HG03342 (cell line): ENCODE measurements at regions not wholly inside any gene's neighbourhood (a gene's known extent, or its start where the extent isn't known, plus 50 kb on each side); places are given as distances from the start of the nearest gene placed in this dataset.

ENCODE experiments used
- ATAC-seq: cut with Tn5 transposase; IDR thresholded peaks from one replicate; pipeline ENCODE4 v1.9.1; 2021; ENCODE audit warnings: mild to moderate bottlenecking, moderate library complexity; ENCODE audit not compliant: unreplicated experiment

DNA sequence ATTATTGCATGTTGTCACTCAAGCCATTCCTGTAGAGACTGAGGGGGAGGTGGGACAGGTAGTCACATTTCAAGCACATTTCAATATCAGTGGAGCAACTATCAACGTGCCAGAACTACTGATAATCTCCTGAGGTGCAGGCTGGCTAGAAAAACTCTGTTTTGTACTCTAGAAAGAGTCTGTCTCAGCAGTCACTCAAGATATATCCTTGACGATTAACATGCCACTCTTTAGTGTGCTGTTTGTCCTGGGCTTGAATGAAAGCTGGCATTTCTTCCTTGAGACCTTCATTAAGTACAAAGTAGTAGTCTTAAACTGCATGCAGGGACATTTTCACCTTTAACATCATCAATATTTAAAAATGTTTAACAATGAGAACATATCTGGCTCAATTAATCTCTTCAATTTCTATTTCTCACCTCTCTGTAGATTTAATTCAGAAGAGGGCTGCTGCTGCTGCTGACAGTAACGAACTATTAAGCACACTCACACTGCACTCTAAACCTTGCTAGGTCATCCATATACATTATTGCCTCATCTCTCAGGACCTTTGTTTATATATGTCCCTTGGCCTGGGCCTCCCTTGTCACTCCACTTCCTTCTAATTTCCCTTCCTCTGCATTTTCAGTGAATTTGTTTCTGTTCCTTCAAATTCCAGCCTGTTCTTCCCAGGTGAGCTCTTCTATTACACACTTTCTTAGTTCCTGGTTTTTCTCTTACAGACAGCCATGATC, 412.0 kb downstream of the HAPSTR1 start:
- no peak for ATAC-seq

GRCh38 chr16:9508328-9508936, 417.0 kb downstream of the HAPSTR1 start:
- ATAC-seq, result no peak

DNA sequence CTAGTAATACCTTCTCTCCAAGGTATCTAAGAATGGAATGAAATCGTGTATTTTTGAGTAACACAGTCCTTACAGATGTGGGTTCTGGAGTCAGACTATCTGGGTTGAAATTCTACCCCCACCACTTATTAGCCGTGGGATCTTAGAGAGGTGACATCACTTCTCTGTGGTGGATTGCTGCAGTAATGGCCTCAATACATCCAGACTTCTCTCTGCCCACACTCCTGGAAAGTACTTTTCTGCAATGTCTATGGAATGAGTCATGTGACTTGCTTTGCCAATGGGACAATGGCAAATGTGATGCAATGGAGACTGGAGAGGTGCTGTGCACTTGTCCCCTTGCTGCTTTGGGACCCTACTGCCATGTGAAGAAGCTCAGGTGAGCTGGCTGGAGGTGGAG, 418.2 kb downstream of the HAPSTR1 start:
- no peak for ATAC-seq

DNA sequence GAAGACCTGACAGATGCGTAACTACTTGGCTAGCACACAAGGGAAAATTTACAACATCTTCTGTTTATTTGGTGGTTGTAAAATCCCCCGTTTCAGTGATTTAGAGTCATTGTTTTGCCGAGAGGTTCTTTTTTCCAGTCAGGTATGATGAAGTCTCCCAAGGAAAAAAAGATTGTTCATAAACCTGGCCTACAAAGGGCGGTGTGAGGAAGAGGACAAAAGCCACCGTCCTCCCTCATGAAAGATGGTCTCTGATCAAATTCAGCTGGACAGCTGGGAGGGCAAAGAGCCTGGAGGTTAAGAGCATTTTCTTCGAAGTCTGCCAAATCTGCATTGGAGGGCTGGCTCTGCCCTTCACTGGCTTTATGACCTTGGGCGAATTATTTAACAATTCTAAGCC, 419.9 kb downstream of the HAPSTR1 start:
- ATAC-seq, result no peak

- no peak for ATAC-seq
Measured at GRCh38 chr16:9516444-9516843, 425.0 kb downstream of the HAPSTR1 start.

- ATAC-seq, result no peak
Measured at GRCh38 chr16:9518051-9518450, 426.6 kb downstream of the HAPSTR1 start.

GRCh38 chr16:9518581-9518980, 427.1 kb downstream of the HAPSTR1 start:
- ATAC-seq, result no peak

GRCh38 chr16:9521749-9522370, 430.4 kb downstream of the HAPSTR1 start:
- no peak for ATAC-seq

- no peak for ATAC-seq
Measured at GRCh38 chr16:9522614-9523013, 431.2 kb downstream of the HAPSTR1 start.

- ATAC-seq, result no peak
Measured at GRCh38 chr16:9523994-9524393, 432.6 kb downstream of the HAPSTR1 start.

DNA sequence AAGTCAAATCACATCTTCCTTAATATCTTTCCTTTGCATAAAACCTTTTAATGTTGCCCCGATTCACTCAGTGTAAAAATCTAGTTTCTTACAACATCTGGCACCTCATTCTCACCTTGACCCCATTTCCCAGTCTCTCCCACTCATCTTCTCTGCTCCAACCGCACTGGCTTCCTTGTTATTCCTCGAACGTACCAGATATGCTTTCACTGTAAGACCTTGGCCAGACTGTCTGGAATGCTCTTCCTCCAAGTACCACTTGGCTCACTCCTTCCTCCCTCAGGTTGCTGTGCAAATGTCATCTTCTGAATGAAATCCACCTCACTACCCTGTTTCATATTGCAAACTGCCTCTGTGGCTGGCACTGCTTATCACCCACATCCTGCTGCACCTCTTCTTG, 433.6 kb downstream of the HAPSTR1 start:
- no peak for ATAC-seq

DNA sequence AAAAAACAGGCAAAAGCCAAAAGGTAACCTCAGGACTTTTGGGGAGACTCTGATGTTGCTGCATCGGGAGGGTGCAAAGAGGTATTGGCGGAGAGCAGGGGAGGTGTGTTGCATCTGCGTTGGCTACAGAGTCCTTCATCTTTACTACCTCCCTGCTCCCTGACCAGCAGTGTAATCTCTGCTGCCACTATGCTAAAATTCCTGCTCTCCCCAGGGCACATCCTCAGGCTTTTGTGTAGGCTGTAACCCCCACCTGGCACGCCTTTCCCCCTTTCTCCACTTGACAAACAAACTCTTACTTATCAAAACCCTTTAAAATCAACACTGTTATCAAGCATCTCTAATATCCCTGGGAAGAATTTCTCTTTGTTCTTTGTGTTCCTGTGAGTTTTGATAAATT, 435.3 kb downstream of the HAPSTR1 start:
- ATAC-seq, result no peak

GRCh38 chr16:9527976-9528375, 436.5 kb downstream of the HAPSTR1 start:
- ATAC-seq, result no peak

GRCh38 chr16:9528511-9529079, 437.2 kb downstream of the HAPSTR1 start:
- ATAC-seq, result no peak

GRCh38 chr16:9533042-9533441, 441.6 kb downstream of the HAPSTR1 start:
- ATAC-seq, result no peak

GRCh38 chr16:9534759-9535158, 443.3 kb downstream of the HAPSTR1 start:
- no peak for ATAC-seq

DNA sequence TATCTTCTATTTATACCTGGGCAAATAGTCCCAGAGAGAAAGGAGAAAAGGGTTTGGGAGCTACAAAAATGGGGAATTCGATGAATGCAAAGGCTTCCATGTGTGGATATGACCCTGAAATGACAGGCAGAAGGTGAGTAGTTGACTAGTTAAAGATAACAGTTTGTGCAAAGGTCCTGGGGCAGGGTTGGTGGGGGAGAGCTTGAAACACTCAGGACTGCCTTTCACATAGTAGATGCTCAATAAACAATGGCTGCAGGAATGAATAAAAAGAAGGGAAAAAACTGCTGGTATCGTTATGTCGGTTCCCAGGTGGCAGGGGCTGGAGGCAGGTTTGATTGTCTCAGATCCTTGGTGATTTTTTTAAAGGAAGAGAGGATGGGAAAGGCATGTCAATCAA, 445.5 kb downstream of the HAPSTR1 start:
- ATAC-seq, result no peak

DNA sequence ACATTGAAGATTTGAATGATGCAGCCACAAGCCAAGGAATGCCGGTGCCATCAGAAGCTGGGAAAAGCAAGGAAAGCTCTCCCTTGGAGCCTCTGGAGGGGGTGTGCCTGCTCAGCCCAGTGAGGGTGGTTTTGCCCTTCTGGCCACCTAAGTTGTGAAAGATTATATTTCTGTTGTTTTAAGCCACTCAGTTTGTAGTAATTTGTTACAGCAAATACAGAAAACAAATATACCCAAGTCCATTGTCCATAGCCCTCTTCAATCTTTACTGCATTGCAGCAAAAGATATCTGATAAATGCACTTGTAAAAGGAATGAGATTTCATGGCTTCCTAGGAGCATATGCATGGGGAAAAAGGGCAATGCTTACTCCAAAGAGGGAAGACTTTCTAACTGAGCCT, 447.9 kb downstream of the HAPSTR1 start:
- no peak for ATAC-seq

GRCh38 chr16:9541723-9542122, 450.3 kb downstream of the HAPSTR1 start:
- ATAC-seq, result no peak

DNA sequence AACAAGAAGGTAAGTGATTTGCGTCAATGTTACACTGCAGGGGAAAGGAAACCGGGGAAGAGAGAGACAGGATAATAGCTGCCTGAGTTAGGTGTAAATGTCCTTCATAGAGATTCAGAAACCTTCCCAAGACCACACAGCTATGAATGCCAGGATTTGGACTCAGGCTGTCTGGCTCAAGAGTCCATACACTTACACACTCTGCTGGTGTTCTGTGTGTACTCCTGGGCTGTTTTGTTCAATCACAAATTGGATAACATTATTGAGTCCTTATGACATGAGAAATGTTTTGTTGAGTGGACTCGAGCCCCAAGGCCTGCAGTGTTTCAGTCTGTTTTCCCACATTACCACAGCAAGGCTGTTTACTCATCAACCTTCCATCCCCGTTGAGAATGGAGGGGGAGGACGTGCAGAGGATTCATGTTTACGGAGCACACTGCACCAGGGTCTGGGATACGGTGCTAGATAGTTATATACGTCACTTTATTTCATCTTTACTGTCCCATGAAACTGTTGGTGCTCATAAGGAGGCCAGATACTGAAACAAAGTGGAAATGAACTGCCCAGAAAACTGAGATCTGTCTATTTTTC, 450.8 kb downstream of the HAPSTR1 start:
- no peak for ATAC-seq
